NK-92 (cell line): ENCODE measurements at regions not wholly inside any gene's neighbourhood (a gene's known extent, or its start where the extent isn't known, plus 50 kb on each side); places are given as distances from the start of the nearest gene placed in this dataset.

Experiments used
- DNase-seq: peaks from one replicate; lab custom pipeline; 2025; ENCODE audit not compliant: unreplicated experiment; lab: John Stamatoyannopoulos, UW

GRCh38 chr15:93495799-93496637 is 407.0 kb upstream of the RGMA start:
- no peak for DNase-seq

- DNase-seq = no peak
Measured at GRCh38 chr15:93493172-93493571, 404.2 kb upstream of the RGMA start.

GRCh38 chr15:93491291-93491690 is 402.3 kb upstream of the RGMA start:
- DNase-seq = no peak

GRCh38 chr15:93488296-93488713 is 399.3 kb upstream of the RGMA start:
- DNase-seq = no peak

- no peak for DNase-seq
Measured at GRCh38 chr15:93486407-93487117, 397.6 kb upstream of the RGMA start.

GRCh38 chr15:93485438-93486327 is 396.7 kb upstream of the RGMA start:
- DNase-seq = no peak

GRCh38 chr15:93483923-93484322 is 394.9 kb upstream of the RGMA start:
- DNase-seq = no peak

- no peak for DNase-seq
Measured at GRCh38 chr15:93482731-93483130, 393.7 kb upstream of the RGMA start.

GRCh38 chr15:93479715-93480114 is 390.7 kb upstream of the RGMA start:
- no peak for DNase-seq

GRCh38 chr15:93478947-93479346 is 389.9 kb upstream of the RGMA start:
- DNase-seq = no peak

- DNase-seq = no peak
Measured at GRCh38 chr15:93477721-93478120, 388.7 kb upstream of the RGMA start.

- DNase-seq = no peak
Measured at GRCh38 chr15:93477188-93477587, 388.2 kb upstream of the RGMA start.

- no peak for DNase-seq
Measured at GRCh38 chr15:93476491-93477177, 387.6 kb upstream of the RGMA start.

- DNase-seq = no peak
Measured at GRCh38 chr15:93474728-93475127, 385.7 kb upstream of the RGMA start.

GRCh38 chr15:93469994-93470393 is 381.0 kb upstream of the RGMA start:
- DNase-seq = no peak

GRCh38 chr15:93467337-93467736 is 378.3 kb upstream of the RGMA start:
- DNase-seq = no peak

GRCh38 chr15:93466380-93466779 is 377.4 kb upstream of the RGMA start:
- no peak for DNase-seq

GRCh38 chr15:93462690-93463089 is 373.7 kb upstream of the RGMA start:
- DNase-seq = no peak

- DNase-seq = no peak
Measured at GRCh38 chr15:93460717-93461116, 371.7 kb upstream of the RGMA start.

GRCh38 chr15:93459396-93459795 is 370.4 kb upstream of the RGMA start:
- DNase-seq = no peak

- DNase-seq = no peak
Measured at GRCh38 chr15:93458597-93458996, 369.6 kb upstream of the RGMA start.
